Liver (tissue), 7 donors: ENCODE measurements at regions not wholly inside any gene's neighbourhood (a gene's known extent, or its start where the extent isn't known, plus 50 kb on each side); places are given as distances from the start of the nearest gene placed in this dataset.

Experiments used
- DNase-seq: peaks from one replicate; pipeline ENCODE4 v3.0.0-alpha.2; 2017; ENCODE audit warnings: low spot score
- H3K27ac ChIP-seq, 2 donors: one replicate each; pipeline ENCODE4 v1.7.0; 2013; ENCODE audit warnings: inconsistent platforms in 2 of 2, low read length in 2 of 2, control low read depth in 1 of 2, low read depth in 1 of 2, mild to moderate bottlenecking in 1 of 2
- H3K27me3 ChIP-seq, 4 donors: one replicate each; pipeline versions ENCODE4 v1.6.1 to v1.7.0; 2013; ENCODE audit warnings: low read length in 3 of 4, inconsistent platforms in 1 of 4, mild to moderate bottlenecking in 1 of 4, moderate library complexity in 1 of 4; ENCODE audit not compliant: control insufficient read depth in 4 of 4, insufficient read depth in 4 of 4
- H3K36me3 ChIP-seq, 4 donors: one replicate each; pipeline versions ENCODE4 v1.6.1 to v1.7.0; 2013; ENCODE audit warnings: low read length in 3 of 4, mild to moderate bottlenecking in 3 of 4, low read depth in 1 of 4, moderate library complexity in 1 of 4; ENCODE audit not compliant: control insufficient read depth in 4 of 4, insufficient read depth in 3 of 4
- H3K4me1 ChIP-seq, 4 donors: one replicate each; pipeline versions ENCODE4 v1.6.1 to v1.7.0; 2013; ENCODE audit warnings: low read length in 3 of 4, mild to moderate bottlenecking in 3 of 4, moderate library complexity in 1 of 4; ENCODE audit not compliant: control insufficient read depth in 4 of 4, insufficient read depth in 4 of 4
- H3K4me3 ChIP-seq, 3 donors: one replicate each; pipeline versions ENCODE4 v1.6.1 to v1.7.0; 2013; ENCODE audit warnings: low read length in 3 of 3, control low read depth in 1 of 3, low read depth in 1 of 3, mild to moderate bottlenecking in 1 of 3
- H3K9ac ChIP-seq, 2 donors: one replicate each; pipeline ENCODE4 v1.7.0; 2013; ENCODE audit warnings: low read length in 2 of 2, mild to moderate bottlenecking in 2 of 2, moderate library complexity in 2 of 2, control low read depth in 1 of 2, low read depth in 1 of 2
- H3K9me3 ChIP-seq, 4 donors: one replicate each; pipeline versions ENCODE4 v1.6.1 to v1.7.0; 2013; ENCODE audit warnings: low read length in 3 of 4; ENCODE audit not compliant: control insufficient read depth in 4 of 4
- ATF3 ChIP-seq: IDR thresholded peaks from 2 replicates; pipeline ENCODE4 v1.6.1; 2016; ENCODE audit warnings: antibody characterized with exemption
- EGR1 ChIP-seq, 2 donors: IDR thresholded peaks; 2 replicates each; pipeline ENCODE4 v1.6.1; 2016 to 2018; ENCODE audit warnings: antibody characterized with exemption in 2 of 2, low read depth in 2 of 2
- FOXA1 ChIP-seq: IDR thresholded peaks from 2 replicates; pipeline ENCODE4 v1.6.1; 2016; ENCODE audit warnings: antibody characterized with exemption
- FOXA2 ChIP-seq: IDR thresholded peaks from 2 replicates; pipeline ENCODE4 v1.6.1; 2016; ENCODE audit warnings: antibody characterized with exemption
- GABPA ChIP-seq, 2 donors: IDR thresholded peaks in 1 of 2; conservative IDR thresholded peaks in 1 of 2; 2 replicates each; pipeline ENCODE4 v1.6.1; 2016; ENCODE audit warnings: antibody characterized with exemption in 2 of 2, mild to moderate bottlenecking in 1 of 2, moderate library complexity in 1 of 2
- HNF4A ChIP-seq, 2 donors: conservative IDR thresholded peaks; 2 replicates each; pipeline ENCODE4 v1.6.1; 2016; ENCODE audit warnings: antibody characterized with exemption in 2 of 2, mild to moderate bottlenecking in 2 of 2
- NR2F2 ChIP-seq: IDR thresholded peaks from 2 replicates; pipeline ENCODE4 v1.6.1; 2016; ENCODE audit warnings: antibody characterized with exemption
- RAD21 ChIP-seq, 2 donors: IDR thresholded peaks; 2 replicates each; pipeline ENCODE4 v1.6.1; 2016; ENCODE audit warnings: antibody characterized with exemption in 2 of 2, mild to moderate bottlenecking in 2 of 2
- RXRA ChIP-seq, 2 donors: IDR thresholded peaks; 2 replicates each; pipeline ENCODE4 v1.6.1; 2017 to 2018; ENCODE audit warnings: antibody characterized with exemption in 2 of 2, mild to moderate bottlenecking in 1 of 2
- SP1 ChIP-seq: IDR thresholded peaks from 2 replicates; pipeline ENCODE4 v1.6.1; 2018; ENCODE audit warnings: antibody characterized with exemption, mild to moderate bottlenecking
- TAF1 ChIP-seq: conservative IDR thresholded peaks from 2 replicates; pipeline ENCODE4 v1.6.1; 2016; ENCODE audit warnings: antibody characterized with exemption, mild to moderate bottlenecking
- TF ChIP-seq, protein P1 (sequence below): IDR thresholded peaks from 2 replicates; pipeline ENCODE4 v1.6.1; 2016; ENCODE audit warnings: antibody characterized with exemption
- TF ChIP-seq, protein P2 (sequence below): fragments of 150-350 bp; IDR thresholded peaks from 2 replicates; pipeline ENCODE4 v1.5.1; 2017; ENCODE audit warnings: improper control_type of control experiment, low read depth, low read length; ENCODE audit not compliant: missing input control
- TF ChIP-seq, protein P3 (sequence below): IDR thresholded peaks from 2 replicates; pipeline ENCODE4 v1.6.1; 2016; ENCODE audit warnings: antibody characterized with exemption, mild to moderate bottlenecking
- TF ChIP-seq, protein P4 (sequence below): IDR thresholded peaks from 2 replicates; pipeline ENCODE4 v1.6.1; 2016; ENCODE audit warnings: antibody characterized with exemption
- donor health status: healthy.
- donor health status: healthy.
- donor health status: healthy.
- donor health status: healthy.

- TF ChIP-seq, protein P1, sequence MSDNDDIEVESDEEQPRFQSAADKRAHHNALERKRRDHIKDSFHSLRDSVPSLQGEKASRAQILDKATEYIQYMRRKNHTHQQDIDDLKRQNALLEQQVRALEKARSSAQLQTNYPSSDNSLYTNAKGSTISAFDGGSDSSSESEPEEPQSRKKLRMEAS, result no peak
- TF ChIP-seq TAF1, result no peak
- no peak for TF ChIP-seq RAD21 (IDR thresholded peaks at IDR 0.05)
- TF ChIP-seq, protein P2, sequence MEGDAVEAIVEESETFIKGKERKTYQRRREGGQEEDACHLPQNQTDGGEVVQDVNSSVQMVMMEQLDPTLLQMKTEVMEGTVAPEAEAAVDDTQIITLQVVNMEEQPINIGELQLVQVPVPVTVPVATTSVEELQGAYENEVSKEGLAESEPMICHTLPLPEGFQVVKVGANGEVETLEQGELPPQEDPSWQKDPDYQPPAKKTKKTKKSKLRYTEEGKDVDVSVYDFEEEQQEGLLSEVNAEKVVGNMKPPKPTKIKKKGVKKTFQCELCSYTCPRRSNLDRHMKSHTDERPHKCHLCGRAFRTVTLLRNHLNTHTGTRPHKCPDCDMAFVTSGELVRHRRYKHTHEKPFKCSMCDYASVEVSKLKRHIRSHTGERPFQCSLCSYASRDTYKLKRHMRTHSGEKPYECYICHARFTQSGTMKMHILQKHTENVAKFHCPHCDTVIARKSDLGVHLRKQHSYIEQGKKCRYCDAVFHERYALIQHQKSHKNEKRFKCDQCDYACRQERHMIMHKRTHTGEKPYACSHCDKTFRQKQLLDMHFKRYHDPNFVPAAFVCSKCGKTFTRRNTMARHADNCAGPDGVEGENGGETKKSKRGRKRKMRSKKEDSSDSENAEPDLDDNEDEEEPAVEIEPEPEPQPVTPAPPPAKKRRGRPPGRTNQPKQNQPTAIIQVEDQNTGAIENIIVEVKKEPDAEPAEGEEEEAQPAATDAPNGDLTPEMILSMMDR, result no peak
- TF ChIP-seq EGR1 (IDR thresholded peaks at IDR 0.05; ENCODE audit: low read depth in 2 of 2), result no peak
Observed at GRCh38 chr3:99485286-99485685, 153.1 kb upstream of the COL8A1 start (continued).

DNA sequence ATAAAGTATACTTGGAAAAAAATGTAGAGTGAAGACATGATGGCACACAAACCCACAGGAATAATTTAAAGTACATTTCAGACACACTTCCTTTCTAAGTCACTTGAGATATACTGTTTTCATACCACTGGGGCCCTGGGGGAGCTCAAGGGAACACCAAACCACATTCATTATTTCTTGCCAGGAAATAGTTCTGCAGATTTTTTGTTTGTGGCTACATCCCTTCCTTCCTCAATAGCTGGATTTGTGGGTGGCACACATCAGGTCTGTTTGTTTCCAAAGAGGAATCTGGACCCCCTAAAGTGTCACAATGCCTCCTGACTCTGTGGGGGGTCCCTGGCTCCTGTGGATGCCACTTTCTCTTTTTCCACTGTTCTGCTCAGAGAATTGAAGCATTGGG is 153.5 kb upstream of the COL8A1 start:
- H3K27ac ChIP-seq, result no peak overlapping the region

More for the DNA sequence above, 153.5 kb upstream of the COL8A1 start:
- peaks cover 0 to 6% (median 3%) of the 10 kb centered on the region in 4 donors for H3K9me3 ChIP-seq
- TF ChIP-seq EGR1 (IDR thresholded peaks at IDR 0.05; ENCODE audit: low read depth in 2 of 2) (no peak), HNF4A (conservative IDR thresholded peaks at IDR 0.05) (no peak), NR2F2 (no peak), ATF3 (no peak), RXRA (IDR thresholded peaks at IDR 0.05) (no peak), GABPA (IDR thresholded peaks at IDR 0.05 in 1 of 2, conservative IDR thresholded peaks at IDR 0.05 in 1 of 2) (no peak), RAD21 (IDR thresholded peaks at IDR 0.05) (no peak), SP1 (no peak), TAF1 (no peak), FOXA1 (no peak), FOXA2 (no peak)
- TF ChIP-seq, protein P1, result no peak
- TF ChIP-seq, protein P2, result no peak
- TF ChIP-seq, protein P3, sequence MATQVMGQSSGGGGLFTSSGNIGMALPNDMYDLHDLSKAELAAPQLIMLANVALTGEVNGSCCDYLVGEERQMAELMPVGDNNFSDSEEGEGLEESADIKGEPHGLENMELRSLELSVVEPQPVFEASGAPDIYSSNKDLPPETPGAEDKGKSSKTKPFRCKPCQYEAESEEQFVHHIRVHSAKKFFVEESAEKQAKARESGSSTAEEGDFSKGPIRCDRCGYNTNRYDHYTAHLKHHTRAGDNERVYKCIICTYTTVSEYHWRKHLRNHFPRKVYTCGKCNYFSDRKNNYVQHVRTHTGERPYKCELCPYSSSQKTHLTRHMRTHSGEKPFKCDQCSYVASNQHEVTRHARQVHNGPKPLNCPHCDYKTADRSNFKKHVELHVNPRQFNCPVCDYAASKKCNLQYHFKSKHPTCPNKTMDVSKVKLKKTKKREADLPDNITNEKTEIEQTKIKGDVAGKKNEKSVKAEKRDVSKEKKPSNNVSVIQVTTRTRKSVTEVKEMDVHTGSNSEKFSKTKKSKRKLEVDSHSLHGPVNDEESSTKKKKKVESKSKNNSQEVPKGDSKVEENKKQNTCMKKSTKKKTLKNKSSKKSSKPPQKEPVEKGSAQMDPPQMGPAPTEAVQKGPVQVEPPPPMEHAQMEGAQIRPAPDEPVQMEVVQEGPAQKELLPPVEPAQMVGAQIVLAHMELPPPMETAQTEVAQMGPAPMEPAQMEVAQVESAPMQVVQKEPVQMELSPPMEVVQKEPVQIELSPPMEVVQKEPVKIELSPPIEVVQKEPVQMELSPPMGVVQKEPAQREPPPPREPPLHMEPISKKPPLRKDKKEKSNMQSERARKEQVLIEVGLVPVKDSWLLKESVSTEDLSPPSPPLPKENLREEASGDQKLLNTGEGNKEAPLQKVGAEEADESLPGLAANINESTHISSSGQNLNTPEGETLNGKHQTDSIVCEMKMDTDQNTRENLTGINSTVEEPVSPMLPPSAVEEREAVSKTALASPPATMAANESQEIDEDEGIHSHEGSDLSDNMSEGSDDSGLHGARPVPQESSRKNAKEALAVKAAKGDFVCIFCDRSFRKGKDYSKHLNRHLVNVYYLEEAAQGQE, result no peak
- TF ChIP-seq, protein P4, sequence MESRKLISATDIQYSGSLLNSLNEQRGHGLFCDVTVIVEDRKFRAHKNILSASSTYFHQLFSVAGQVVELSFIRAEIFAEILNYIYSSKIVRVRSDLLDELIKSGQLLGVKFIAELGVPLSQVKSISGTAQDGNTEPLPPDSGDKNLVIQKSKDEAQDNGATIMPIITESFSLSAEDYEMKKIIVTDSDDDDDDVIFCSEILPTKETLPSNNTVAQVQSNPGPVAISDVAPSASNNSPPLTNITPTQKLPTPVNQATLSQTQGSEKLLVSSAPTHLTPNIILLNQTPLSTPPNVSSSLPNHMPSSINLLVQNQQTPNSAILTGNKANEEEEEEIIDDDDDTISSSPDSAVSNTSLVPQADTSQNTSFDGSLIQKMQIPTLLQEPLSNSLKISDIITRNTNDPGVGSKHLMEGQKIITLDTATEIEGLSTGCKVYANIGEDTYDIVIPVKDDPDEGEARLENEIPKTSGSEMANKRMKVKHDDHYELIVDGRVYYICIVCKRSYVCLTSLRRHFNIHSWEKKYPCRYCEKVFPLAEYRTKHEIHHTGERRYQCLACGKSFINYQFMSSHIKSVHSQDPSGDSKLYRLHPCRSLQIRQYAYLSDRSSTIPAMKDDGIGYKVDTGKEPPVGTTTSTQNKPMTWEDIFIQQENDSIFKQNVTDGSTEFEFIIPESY, result no peak
- H3K27me3 ChIP-seq, result no peaks in the 10 kb centered on the region
- H3K36me3 ChIP-seq, result no peaks in the 10 kb centered on the region
- no peak for DNase-seq
- H3K4me3 ChIP-seq, result no peak overlapping the region
- H3K9ac ChIP-seq, result no peak overlapping the region
- no peaks in the 10 kb centered on the region for H3K4me1 ChIP-seq
